Lower lobe of right lung (tissue), 2 donors: ENCODE measurements at regions not wholly inside any gene's neighbourhood (a gene's known extent, or its start where the extent isn't known, plus 50 kb on each side); places are given as distances from the start of the nearest gene placed in this dataset.

Experiments used
- ATAC-seq, 2 donors: fragments of 200-7000 bp; cut with Tn5 transposase; one replicate each; pipeline ENCODE4 v1.9.1; 2020 to 2022; ENCODE audit warnings: mild to moderate bottlenecking in 2 of 2, moderate library complexity in 2 of 2
- DNase-seq: peaks from one replicate; pipeline ENCODE4 v3.0.0-alpha.2; 2020
- H3K27ac ChIP-seq: fragments of 200-600 bp; one replicate; pipeline ENCODE4 v1.8.0; 2022
- H3K27me3 ChIP-seq: fragments of 200-600 bp; one replicate; pipeline ENCODE4 v1.8.0; 2022; ENCODE audit warnings: low read depth
- H3K36me3 ChIP-seq: fragments of 200-600 bp; one replicate; pipeline ENCODE4 v1.8.0; 2022; ENCODE audit warnings: mild to moderate bottlenecking
- H3K4me1 ChIP-seq: fragments of 200-600 bp; one replicate; pipeline ENCODE4 v1.8.0; 2022
- H3K4me3 ChIP-seq: fragments of 200-600 bp; one replicate; pipeline ENCODE4 v1.8.0; 2022; ENCODE audit warnings: mild to moderate bottlenecking
- H3K9me3 ChIP-seq: fragments of 200-600 bp; one replicate; pipeline ENCODE4 v1.8.0; 2022
- intact Hi-C: fragments of 100-400 bp; cut with DNase I; formaldehyde crosslinking; loops from one replicate; pipeline ENCODE4 v1.11.0; 2022
- TF ChIP-seq, protein P1 (sequence below): fragments of 200-600 bp; IDR thresholded peaks from one replicate; pipeline ENCODE4 v1.8.0; 2022; ENCODE audit warnings: antibody characterized with exemption, mild to moderate bottlenecking
- donor health status: DM: no; HTN: yes; CAD: no; lungs with severe emphysema.

DNA sequence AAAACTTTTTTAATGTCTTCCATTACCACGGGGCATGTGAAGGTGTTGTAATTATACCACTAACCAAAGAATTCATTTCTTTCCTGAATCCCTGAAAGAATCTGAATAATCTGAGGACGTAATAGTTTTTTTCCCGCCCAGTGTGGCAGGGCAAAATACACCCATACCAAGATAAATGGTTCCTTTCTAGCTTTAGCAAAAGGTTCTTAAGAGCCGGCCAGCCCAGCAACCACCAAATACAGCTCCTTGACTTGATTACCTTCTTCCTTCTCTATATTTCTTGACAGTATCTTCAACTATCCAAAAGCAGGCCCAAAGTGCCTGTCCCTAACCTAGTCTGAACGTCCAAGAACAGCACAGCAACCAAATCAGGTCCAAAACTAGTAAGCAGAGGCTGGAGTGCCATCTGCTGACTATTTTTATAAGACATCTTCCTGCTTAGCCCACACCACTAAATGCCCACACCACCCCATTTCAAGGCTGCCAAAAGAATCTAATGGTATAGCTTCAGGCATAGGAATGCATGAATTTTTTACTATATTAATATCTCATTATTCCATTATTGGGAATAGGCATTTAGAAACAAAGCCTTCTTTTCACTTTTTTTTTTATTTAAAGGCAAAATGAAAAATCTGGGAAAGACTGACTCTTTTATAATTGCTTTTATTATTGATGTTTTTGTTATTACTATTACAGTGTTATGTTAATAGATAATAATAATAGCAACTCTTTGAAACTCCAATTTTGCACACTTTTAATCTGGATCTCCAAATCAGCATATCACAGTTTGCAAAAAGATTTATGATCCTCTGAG lies 524.4 kb downstream of the MED13L start:
- no peaks in the 10 kb centered on the region for H3K36me3 ChIP-seq
- no peak for DNase-seq
- no peak overlapping the region for H3K27ac ChIP-seq
- no peaks in the 10 kb centered on the region for H3K27me3 ChIP-seq
- H3K4me3 ChIP-seq: no peak overlapping the region
- intact Hi-C loops: loop anchor here (10.0 kb wide), 1 partner anchor 1078 kb away; no protein-coding TSS in a partner anchor
- TF ChIP-seq, protein P1, sequence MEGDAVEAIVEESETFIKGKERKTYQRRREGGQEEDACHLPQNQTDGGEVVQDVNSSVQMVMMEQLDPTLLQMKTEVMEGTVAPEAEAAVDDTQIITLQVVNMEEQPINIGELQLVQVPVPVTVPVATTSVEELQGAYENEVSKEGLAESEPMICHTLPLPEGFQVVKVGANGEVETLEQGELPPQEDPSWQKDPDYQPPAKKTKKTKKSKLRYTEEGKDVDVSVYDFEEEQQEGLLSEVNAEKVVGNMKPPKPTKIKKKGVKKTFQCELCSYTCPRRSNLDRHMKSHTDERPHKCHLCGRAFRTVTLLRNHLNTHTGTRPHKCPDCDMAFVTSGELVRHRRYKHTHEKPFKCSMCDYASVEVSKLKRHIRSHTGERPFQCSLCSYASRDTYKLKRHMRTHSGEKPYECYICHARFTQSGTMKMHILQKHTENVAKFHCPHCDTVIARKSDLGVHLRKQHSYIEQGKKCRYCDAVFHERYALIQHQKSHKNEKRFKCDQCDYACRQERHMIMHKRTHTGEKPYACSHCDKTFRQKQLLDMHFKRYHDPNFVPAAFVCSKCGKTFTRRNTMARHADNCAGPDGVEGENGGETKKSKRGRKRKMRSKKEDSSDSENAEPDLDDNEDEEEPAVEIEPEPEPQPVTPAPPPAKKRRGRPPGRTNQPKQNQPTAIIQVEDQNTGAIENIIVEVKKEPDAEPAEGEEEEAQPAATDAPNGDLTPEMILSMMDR: peak; percentile 64
- H3K9me3 ChIP-seq: no peaks in the 10 kb centered on the region
- H3K4me1 ChIP-seq: peaks cover 14% of the 10 kb centered on the region
- ATAC-seq: peak; percentile 71 to 79

DNA sequence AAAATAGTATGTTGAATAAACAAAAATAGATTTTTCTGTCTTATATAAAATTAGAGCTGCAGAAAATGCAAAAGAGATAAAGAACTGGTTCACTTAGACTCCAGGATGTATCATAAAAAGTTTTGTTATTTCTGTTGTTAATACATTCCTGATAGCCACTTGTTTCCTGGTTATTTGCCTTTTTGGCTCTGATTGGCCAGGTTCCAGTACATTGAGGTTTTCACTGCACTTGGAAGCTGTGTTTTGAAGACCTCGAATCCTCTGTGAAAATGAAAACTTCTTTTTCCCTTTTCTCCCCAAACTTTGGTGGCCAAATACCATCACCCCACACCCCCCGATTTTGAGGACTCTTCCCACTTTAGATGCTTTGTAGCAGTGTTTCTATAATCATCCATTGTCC lies 525.3 kb downstream of the MED13L start:
- Histone ChIP-seq H3K36me3 (no peaks in the 10 kb centered on the region), H3K27me3 (no peaks in the 10 kb centered on the region), H3K4me1 (peaks cover 14% of the 10 kb centered on the region), H3K27ac (no peak overlapping the region), H3K4me3 (no peak overlapping the region), H3K9me3 (no peaks in the 10 kb centered on the region)
- TF ChIP-seq, protein P1: no peak
- intact Hi-C loops: loop anchor here (10.0 kb wide), 1 partner anchor 1077 kb away; no protein-coding TSS in a partner anchor
- no peak for ATAC-seq
- no peak for DNase-seq

DNA sequence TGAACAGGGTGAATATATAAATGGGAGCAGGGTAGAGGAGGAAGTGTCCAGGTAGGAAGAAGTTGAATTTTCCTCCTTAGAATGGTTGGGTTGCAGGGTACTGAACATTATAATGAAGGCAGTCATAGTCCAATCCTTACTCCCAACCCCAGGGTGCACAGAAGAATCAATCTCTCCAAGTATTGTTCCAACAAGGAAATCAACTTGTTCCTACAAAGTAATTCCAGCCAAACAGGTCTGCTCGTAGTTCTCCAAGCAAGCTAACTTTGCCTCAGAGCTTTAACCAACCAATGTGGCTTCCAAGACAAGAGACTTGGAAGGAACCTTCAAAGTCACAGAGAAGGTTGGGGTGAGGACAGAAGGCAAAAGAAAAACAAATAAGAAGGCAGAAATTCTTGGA lies 527.2 kb downstream of the MED13L start:
- Histone ChIP-seq H3K27me3 (no peaks in the 10 kb centered on the region), H3K4me1 (peaks cover 14% of the 10 kb centered on the region), H3K36me3 (no peaks in the 10 kb centered on the region), H3K4me3 (no peak overlapping the region), H3K9me3 (no peaks in the 10 kb centered on the region), H3K27ac (no peak overlapping the region)
- no peak for ATAC-seq
- intact Hi-C loops: loop anchor here (10.0 kb wide), 1 partner anchor 1076 kb away; no protein-coding TSS in a partner anchor
- TF ChIP-seq, protein P1: no peak
- DNase-seq: no peak

DNA sequence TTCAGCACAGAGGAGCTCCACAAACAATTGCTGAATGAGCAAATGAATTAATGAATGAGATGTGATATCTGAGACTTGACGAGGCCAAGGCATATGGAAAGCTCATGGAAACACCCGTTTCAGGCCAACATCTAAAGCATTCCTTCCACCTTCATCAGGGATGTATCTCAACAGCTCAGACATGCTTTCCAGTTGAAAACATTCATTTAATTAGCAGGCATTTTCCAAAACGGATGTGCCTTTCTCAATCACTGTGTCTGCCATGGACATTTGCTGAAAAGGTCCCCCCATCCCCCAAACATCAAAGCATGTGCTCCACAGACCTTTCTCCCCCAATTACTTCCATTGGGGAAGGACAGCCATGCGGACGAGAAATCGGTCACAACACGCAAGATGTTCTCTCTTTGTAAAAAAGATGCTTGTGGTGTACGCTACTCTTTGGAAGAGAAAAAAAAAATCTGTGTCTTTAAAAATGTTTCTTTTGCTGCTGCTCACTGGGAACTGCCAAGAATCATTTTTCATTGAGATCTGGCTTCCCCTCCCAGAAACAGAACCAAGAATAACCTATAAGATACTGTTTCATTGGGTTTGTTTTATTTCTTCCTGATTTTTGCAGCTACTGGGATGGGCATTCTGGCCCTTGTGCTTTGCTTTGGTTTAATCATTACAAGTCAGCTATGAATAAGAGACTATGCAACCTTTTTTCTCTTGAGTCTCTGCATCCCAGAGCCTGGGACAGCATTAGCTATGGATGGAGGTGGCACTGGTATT lies 528.2 kb downstream of the MED13L start:
- DNase-seq (no peak), ATAC-seq (no peak)
- Histone ChIP-seq H3K36me3 (no peaks in the 10 kb centered on the region), H3K4me1 (peaks cover 14% of the 10 kb centered on the region), H3K27ac (no peak overlapping the region), H3K4me3 (no peak overlapping the region), H3K9me3 (no peaks in the 10 kb centered on the region), H3K27me3 (no peaks in the 10 kb centered on the region)
- TF ChIP-seq, protein P1: no peak
- intact Hi-C loops: no loop called here

DNA sequence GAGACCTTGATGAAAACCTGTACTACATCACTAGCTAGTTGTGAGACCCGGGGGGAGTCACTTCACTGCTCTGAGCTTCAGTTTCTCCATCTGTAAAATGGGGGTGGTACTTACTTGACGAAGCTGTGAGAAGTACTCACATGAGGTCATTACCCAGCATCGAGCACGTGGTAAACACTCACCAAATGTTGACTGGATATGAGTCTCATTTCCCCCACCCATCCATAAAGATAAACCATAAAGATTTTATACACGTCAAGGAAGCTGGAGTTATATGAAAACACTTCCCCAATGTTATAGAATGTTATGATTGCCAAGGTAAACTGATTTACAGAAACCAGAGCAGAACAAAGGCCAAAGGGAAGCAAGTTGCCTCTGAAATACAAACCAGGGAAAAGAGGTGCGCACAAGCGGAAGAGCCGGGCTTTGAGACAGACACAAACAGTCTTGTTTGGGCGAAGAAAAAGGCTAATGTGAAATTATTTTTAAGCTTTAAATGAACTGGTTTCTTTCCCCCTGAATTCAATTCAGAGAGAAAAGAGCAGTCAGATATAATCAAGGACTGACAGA lies 536.8 kb downstream of the MED13L start:
- TF ChIP-seq, protein P1: no peak
- no peaks in the 10 kb centered on the region for H3K9me3 ChIP-seq
- DNase-seq (no peak), ATAC-seq (no peak)
- H3K27ac ChIP-seq: no peak overlapping the region
- H3K36me3 ChIP-seq: no peaks in the 10 kb centered on the region
- no peaks in the 10 kb centered on the region for H3K4me1 ChIP-seq
- intact Hi-C loops: no loop called here
- peaks cover 5% of the 10 kb centered on the region for H3K27me3 ChIP-seq
- H3K4me3 ChIP-seq: no peak overlapping the region
